MCF 10A (cell line): ENCODE measurements at regions not wholly inside any gene's neighbourhood (a gene's known extent, or its start where the extent isn't known, plus 50 kb on each side); places are given as distances from the start of the nearest gene placed in this dataset.
A peak's percentile ranks its signal among the peaks of the same experiment; 100 is the strongest.

Experiments used
- BruUV-seq: library from RNA; stranded (reverse); fragments of 400-500 nt; replicated peaks from 2 replicates; lab custom pipeline; 2021; lab: Mats Ljungman, UMichigan
- CTCF ChIA-PET: fragments of 300-600 bp; sonication (Branson Sonifier 250); formaldehyde crosslinking; extraction: SDS; loops from one replicate; lab custom pipeline; 2021; ENCODE audit warnings: antibody characterized with exemption, inconsistent platforms; lab: Yijun Ruan, JAX
- POLR2A ChIA-PET: fragments of 300-600, 350-650 bp; sonication (Branson Sonifier 250); formaldehyde crosslinking; extraction: SDS; loops from one replicate; lab custom pipeline; 2020; ENCODE audit warnings: antibody characterized with exemption, inconsistent platforms; lab: Yijun Ruan, JAX
- DNase-seq: peaks from one replicate; pipeline ENCODE4 v3.0.0-alpha.2; 2018; ENCODE audit not compliant: unreplicated experiment
- H3K27ac Mint-ChIP-seq: one replicate; pipeline ENCODE4 v1.8.0; 2022; ENCODE audit warnings: mild to moderate bottlenecking, low read depth, mixed read lengths; ENCODE audit not compliant: unreplicated experiment
- H3K27me3 Mint-ChIP-seq: one replicate; pipeline ENCODE4 v1.8.0; 2022; ENCODE audit warnings: mixed read lengths; ENCODE audit not compliant: insufficient read depth, unreplicated experiment
- H3K36me3 Mint-ChIP-seq: one replicate; pipeline ENCODE4 v1.8.0; 2022; ENCODE audit warnings: mild to moderate bottlenecking, moderate library complexity, mixed read lengths; ENCODE audit not compliant: insufficient read depth, unreplicated experiment
- H3K4me1 Mint-ChIP-seq: one replicate; pipeline ENCODE4 v1.8.0; 2022; ENCODE audit warnings: mixed read lengths; ENCODE audit not compliant: insufficient read depth, unreplicated experiment
- H3K4me3 Mint-ChIP-seq: one replicate; pipeline ENCODE4 v1.8.0; 2022; ENCODE audit warnings: mild to moderate bottlenecking, moderate library complexity, mixed read lengths; ENCODE audit not compliant: unreplicated experiment
- H3K9me3 Mint-ChIP-seq: one replicate; pipeline ENCODE4 v1.8.0; 2022; ENCODE audit warnings: mixed read lengths; ENCODE audit not compliant: unreplicated experiment
- CTCF ChIP-seq: fragments of 200-600 bp; IDR thresholded peaks from one replicate; pipeline ENCODE4 v1.8.0; 2022; ENCODE audit warnings: antibody characterized with exemption, mild to moderate bottlenecking; ENCODE audit not compliant: unreplicated experiment
- intact Hi-C: fragments of 100-400 bp; cut with micrococcal nuclease; formaldehyde crosslinking; loops from 2 replicates; pipeline ENCODE4 v1.14.1; 2022

- CTCF ChIA-PET = no interaction called here
- Mint-ChIP-seq H3K4me3 (no peak overlapping the region), H3K4me1 (no peaks in the 10 kb centered on the region), H3K27me3 (no peaks in the 10 kb centered on the region), H3K27ac (no peak overlapping the region), H3K9me3 (no peaks in the 10 kb centered on the region), H3K36me3 (no peaks in the 10 kb centered on the region)
- POLR2A ChIA-PET = interaction anchor here (0.7 kb wide), 1 partner anchor 41 kb away, joined by 3 read pairs; no protein-coding TSS in a partner anchor
- intact Hi-C loops = no loop called here
- no peak for DNase-seq
- no TSS peak for BruUV-seq
- no peak for TF ChIP-seq CTCF
Measured at GRCh38 chr3:162269636-162270458, 773.2 kb downstream of the OTOL1 start.

- TF ChIP-seq CTCF = no peak
- no peak overlapping the region for H3K27ac Mint-ChIP-seq
- CTCF ChIA-PET = interaction anchor here (0.6 kb wide), 1 partner anchor 175 kb away, joined by 3 read pairs; no protein-coding TSS in a partner anchor
- BruUV-seq = no TSS peak
- no peaks in the 10 kb centered on the region for H3K4me1 Mint-ChIP-seq
- no peak overlapping the region for H3K4me3 Mint-ChIP-seq
- H3K9me3 Mint-ChIP-seq = no peaks in the 10 kb centered on the region
- H3K36me3 Mint-ChIP-seq = no peaks in the 10 kb centered on the region
- intact Hi-C loops = no loop called here
- POLR2A ChIA-PET = interaction anchor here (0.6 kb wide), 1 partner anchor 675 kb away, joined by 3 read pairs; no protein-coding TSS in a partner anchor
- H3K27me3 Mint-ChIP-seq = no peaks in the 10 kb centered on the region
- DNase-seq = no peak
Measured at GRCh38 chr3:162274070-162274469, 777.5 kb downstream of the OTOL1 start.

- DNase-seq = no peak
- no peak for TF ChIP-seq CTCF
- peaks cover 7% of the 10 kb centered on the region for H3K9me3 Mint-ChIP-seq
- no TSS peak for BruUV-seq
- H3K4me3 Mint-ChIP-seq = no peak overlapping the region
- ChIA-PET CTCF (interaction anchor here (0.6 kb wide), 1 partner anchor 78 kb away, joined by 3 read pairs; no protein-coding TSS in a partner anchor), POLR2A (no interaction called here)
- H3K36me3 Mint-ChIP-seq = no peaks in the 10 kb centered on the region
- intact Hi-C loops = no loop called here
- H3K27ac Mint-ChIP-seq = no peak overlapping the region
- H3K4me1 Mint-ChIP-seq = no peaks in the 10 kb centered on the region
- no peaks in the 10 kb centered on the region for H3K27me3 Mint-ChIP-seq
Measured at GRCh38 chr3:162278834-162279233, 782.2 kb downstream of the OTOL1 start.

- ChIA-PET POLR2A (interaction anchor here (0.8 kb wide), 1 partner anchor 10 kb away, joined by 4 read pairs; no protein-coding TSS in a partner anchor), CTCF (interaction anchor here (0.6 to 1.2 kb wide), 2 partner anchors 21 to 1278 kb away, joined by 3 read pairs; no protein-coding TSS in a partner anchor)
- Mint-ChIP-seq H3K4me3 (no peak overlapping the region), H3K27me3 (no peaks in the 10 kb centered on the region), H3K9me3 (no peaks in the 10 kb centered on the region), H3K27ac (peak overlapping the region; percentile 13), H3K4me1 (peaks cover 9% of the 10 kb centered on the region), H3K36me3 (no peaks in the 10 kb centered on the region)
- intact Hi-C loops = loop anchor here (5.0 kb wide), 3 partner anchors 723 to 1207 kb away; no protein-coding TSS in a partner anchor
- DNase-seq = no peak
- no TSS peak for BruUV-seq
- no peak for TF ChIP-seq CTCF
Measured at GRCh38 chr3:162285259-162285658, 788.7 kb downstream of the OTOL1 start.
